GM21619 (cell line): ENCODE measurements at regions not wholly inside any gene's neighbourhood (a gene's known extent, or its start where the extent isn't known, plus 50 kb on each side); places are given as distances from the start of the nearest gene placed in this dataset.

Experiments used
- ATAC-seq: cut with Tn5 transposase; IDR thresholded peaks from one replicate; pipeline ENCODE4 v1.9.1; 2021; ENCODE audit not compliant: unreplicated experiment

GRCh38 chr12:92503029-92503931, 199.5 kb upstream of the PLEKHG7 start:
- peak; percentile 55 for ATAC-seq

- peak; percentile 44 for ATAC-seq
These were observed 200.3 kb upstream of the PLEKHG7 start for GRCh38 chr12:92502417-92503028.

- peak; percentile 61 for ATAC-seq
These were observed 206.0 kb upstream of the PLEKHG7 start for GRCh38 chr12:92496790-92497189.

- ATAC-seq: no peak
These were observed 207.7 kb upstream of the PLEKHG7 start for GRCh38 chr12:92495108-92495507.

GRCh38 chr12:92493816-92494215, 209.0 kb upstream of the PLEKHG7 start:
- no peak for ATAC-seq

GRCh38 chr12:92492995-92493394, 209.8 kb upstream of the PLEKHG7 start:
- ATAC-seq: no peak

- no peak for ATAC-seq
These were observed 210.5 kb upstream of the PLEKHG7 start for GRCh38 chr12:92492291-92492690.

GRCh38 chr12:92489781-92490180, 213.0 kb upstream of the PLEKHG7 start:
- ATAC-seq: no peak

- ATAC-seq: no peak
These were observed 214.1 kb upstream of the PLEKHG7 start for GRCh38 chr12:92488735-92489134.

- no peak for ATAC-seq
These were observed 215.7 kb upstream of the PLEKHG7 start for GRCh38 chr12:92487138-92487485.

GRCh38 chr12:92486443-92487137, 216.2 kb upstream of the PLEKHG7 start:
- no peak for ATAC-seq

GRCh38 chr12:92485351-92486348, 217.1 kb upstream of the PLEKHG7 start:
- no peak for ATAC-seq

GRCh38 chr12:92482599-92482998, 220.2 kb upstream of the PLEKHG7 start:
- no peak for ATAC-seq

- ATAC-seq: no peak
These were observed 221.7 kb upstream of the PLEKHG7 start for GRCh38 chr12:92481066-92481465.

GRCh38 chr12:92478692-92479091, 224.1 kb upstream of the PLEKHG7 start:
- no peak for ATAC-seq

GRCh38 chr12:92476844-92477243, 225.9 kb upstream of the PLEKHG7 start:
- ATAC-seq: no peak

GRCh38 chr12:92473564-92473963, 229.2 kb upstream of the PLEKHG7 start:
- ATAC-seq: no peak

- no peak for ATAC-seq
These were observed 230.6 kb upstream of the PLEKHG7 start for GRCh38 chr12:92472201-92472600.

GRCh38 chr12:92471551-92471950, 231.2 kb upstream of the PLEKHG7 start:
- ATAC-seq: peak; percentile 41

- peak; percentile 24 for ATAC-seq
These were observed 232.2 kb upstream of the PLEKHG7 start for GRCh38 chr12:92470608-92471021.

- ATAC-seq: no peak
These were observed 233.0 kb upstream of the PLEKHG7 start for GRCh38 chr12:92469837-92470236.
